GM19099 (cell line): ENCODE measurements at regions not wholly inside any gene's neighbourhood (a gene's known extent, or its start where the extent isn't known, plus 50 kb on each side); places are given as distances from the start of the nearest gene placed in this dataset.

Source experiments
- POLR2A ChIP-seq: IDR thresholded peaks from 3 replicates; pipeline ENCODE4 v1.6.1; 2011; ENCODE audit warnings: low read depth; ENCODE audit not compliant: insufficient read length; ENCODE audit errors: extremely low read depth

GRCh38 chr7:67962863-67963262, 966.2 kb downstream of the TYW1 start:
- no peak for TF ChIP-seq POLR2A

- no peak for TF ChIP-seq POLR2A
Observed at GRCh38 chr7:67976490-67976889, 979.9 kb downstream of the TYW1 start.

DNA sequence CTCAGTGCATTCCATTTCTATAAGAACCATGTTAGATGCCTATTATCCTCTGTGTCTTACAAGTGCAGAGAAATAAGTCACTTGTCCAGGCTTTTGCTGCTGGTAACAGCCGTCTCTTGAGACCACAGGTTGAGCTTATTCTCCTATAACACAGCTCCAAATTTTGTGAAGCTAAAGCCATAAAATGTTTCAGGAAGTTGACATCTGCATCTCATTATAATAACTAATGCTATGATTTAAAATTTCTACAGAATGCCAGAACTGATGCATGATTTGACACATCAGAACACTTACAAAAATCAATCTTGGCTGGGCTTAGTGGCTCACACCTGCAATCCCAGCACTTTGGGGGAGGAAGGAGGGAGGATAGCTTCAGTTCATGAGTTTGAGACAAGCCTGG, 986.9 kb downstream of the TYW1 start:
- no peak for TF ChIP-seq POLR2A

DNA sequence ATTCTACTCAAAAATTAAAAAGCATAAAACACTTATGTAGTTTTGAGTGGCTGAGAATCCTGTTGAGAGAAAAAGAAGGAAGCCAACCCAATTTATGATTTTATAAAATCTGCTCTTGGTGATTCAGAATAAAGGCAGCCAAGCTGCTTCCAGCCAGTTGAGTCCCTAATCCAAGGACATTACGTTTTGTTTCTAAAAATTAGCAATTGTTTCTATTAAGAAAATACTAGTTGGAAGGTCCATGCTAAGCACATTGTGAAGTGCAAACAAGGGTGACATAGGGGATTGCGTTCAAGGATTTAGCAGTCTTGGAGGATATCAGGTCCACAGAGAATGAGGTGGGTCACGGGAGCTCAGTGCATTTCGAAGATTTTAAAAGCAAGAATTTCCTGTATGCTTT, 987.7 kb downstream of the TYW1 start:
- TF ChIP-seq POLR2A, result no peak

DNA sequence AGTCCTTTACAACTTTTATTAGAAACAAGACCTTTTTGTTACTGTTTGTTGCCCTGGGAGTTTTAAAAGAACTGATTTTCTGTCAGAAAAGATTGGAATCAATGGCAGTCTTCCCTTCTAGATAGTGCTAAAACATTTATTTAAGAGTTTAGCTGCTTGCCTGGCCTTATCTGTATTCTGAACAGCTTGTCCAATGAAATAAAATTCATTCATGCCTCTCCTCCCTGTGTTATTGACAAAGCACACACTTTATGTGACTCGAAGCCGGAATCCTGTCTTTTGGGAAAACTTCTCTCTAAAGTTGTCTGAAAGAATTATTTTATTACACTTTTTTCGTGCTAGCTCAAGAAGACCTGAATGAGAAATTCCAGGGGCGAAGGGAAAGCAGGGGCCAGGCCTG, 992.5 kb downstream of the TYW1 start:
- no peak for TF ChIP-seq POLR2A

DNA sequence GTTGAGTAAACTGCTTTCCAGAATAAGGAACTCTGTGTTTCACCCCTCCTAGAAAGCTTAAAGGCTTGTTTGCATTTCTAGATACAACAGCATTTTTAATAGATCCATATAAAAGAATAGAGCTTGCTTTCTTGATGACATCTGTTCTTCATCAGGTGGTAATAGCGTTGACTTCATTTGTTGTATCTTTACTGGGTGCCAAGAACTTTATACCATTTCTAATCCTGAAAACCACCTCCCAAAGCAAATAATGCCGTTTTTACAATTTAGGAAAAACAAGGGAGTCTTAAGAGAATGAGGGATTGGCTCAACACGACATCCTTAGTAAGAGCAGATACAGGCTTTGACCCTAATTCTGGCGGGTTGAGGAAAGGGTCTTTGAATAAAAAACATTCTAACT, 993.4 kb downstream of the TYW1 start:
- TF ChIP-seq POLR2A, result no peak

- TF ChIP-seq POLR2A, result no peak
Observed at GRCh38 chr7:67990716-67991115, 994.1 kb downstream of the TYW1 start.

DNA sequence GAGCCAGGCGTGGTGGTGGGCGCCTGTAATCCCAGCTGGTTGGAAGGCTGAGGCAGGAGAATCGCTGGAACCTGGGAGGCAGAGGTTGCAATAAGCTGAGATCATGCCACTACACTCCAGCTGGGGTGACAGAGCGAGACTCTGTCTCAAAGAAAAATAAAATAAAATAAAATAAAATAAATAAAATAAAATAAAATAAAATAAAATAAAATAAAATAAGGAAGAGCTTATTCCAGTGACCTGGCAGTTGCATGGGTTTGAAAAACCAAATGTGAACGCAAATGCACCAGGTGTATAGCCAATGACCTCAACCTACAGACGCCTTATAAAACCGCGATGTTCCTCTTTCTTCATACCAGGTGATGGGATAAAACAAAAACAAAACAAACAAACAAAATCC, 995.7 kb downstream of the TYW1 start:
- TF ChIP-seq POLR2A, result no peak

DNA sequence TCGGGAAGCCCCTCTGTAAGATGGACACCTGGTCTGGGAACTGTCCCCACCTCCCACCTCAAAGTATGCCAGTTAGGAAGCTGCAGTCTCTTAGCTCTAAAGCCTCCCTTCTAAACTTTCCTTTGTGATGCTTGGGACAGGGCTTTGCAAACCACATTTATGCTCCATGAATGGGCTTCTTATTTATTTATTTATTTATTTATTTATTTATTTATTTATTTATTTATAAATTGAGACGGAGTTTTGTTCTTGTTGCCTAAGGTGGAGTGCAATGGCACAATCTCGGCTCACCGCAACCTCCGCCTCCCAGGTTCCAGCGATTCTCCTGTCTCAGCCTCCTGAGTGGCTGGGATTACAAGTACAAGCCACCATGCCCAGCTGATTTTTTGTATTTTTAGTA, 1009.4 kb downstream of the TYW1 start:
- TF ChIP-seq POLR2A, result no peak

DNA sequence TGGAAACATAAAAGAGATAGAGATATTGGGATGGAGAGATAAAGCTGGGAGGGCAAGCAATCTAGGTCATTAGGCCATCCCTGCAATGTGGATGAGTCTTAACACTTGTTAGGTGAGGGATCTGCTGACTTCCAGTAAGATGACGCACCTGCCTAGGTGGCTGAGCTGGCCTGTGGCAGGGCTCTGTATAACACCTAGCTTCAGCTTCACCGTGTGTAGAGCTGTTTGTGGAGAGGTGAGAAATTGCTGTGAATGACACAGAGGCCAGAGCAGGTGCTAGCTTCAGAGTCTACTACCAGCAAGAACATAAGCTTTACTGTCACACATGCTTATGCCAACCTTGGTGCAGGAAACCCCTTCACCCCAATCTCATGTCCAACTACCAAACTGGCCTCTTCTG, 1010.0 kb downstream of the TYW1 start:
- TF ChIP-seq POLR2A, result no peak

- no peak for TF ChIP-seq POLR2A
Observed at GRCh38 chr7:68009716-68010115, 1013.1 kb downstream of the TYW1 start.

GRCh38 chr7:68014031-68014736, 1017.6 kb downstream of the TYW1 start:
- no peak for TF ChIP-seq POLR2A

- TF ChIP-seq POLR2A, result no peak
Observed at GRCh38 chr7:68015122-68015977, 1018.7 kb downstream of the TYW1 start.

DNA sequence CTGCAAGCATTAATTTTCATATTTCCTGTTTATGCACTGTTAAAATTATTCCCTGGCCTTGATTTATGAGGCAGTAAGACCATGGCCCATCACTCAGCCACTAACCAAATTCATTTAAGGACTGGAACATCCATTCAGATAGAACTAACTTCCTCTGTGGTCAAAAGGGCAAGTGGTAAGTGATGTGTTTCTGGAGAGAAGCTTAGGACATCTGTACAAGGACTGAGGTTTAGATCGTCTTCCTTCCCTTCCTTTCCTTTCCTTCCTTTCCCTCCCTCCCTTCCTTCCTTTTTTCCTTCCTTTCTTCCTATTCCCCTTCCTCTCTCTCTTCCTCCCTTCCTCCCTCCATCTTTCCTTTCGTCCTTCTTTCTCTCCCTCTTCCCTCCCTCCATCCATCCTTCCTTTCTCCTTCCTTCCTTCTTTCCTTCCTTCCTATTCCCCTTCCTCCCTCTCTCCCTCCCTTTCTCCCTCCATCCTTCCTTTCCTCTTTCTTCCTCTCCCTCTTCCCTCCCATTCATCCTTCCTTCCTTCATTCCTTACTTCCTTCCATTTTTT, 1019.4 kb downstream of the TYW1 start:
- no peak for TF ChIP-seq POLR2A

DNA sequence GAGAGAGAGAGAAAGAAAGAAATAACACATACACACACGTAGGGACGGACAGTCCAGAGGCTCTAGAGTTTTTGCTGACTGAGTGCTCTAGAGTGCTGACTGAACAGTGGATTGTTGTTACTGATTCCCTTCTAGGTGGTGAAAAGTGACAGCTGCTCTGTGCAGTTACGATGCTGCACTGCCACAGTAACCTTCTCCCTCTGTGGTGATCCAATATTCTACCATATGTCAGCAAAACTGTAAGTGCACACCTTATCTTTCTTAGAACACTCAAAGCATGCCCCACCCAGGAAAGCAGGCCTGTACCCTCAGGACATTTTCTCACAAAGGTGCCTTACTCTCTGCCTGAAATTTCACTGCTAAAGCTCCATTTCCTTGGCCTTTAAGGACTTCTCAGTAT, 1023.5 kb downstream of the TYW1 start:
- no peak for TF ChIP-seq POLR2A

- no peak for TF ChIP-seq POLR2A
Observed at GRCh38 chr7:68025369-68025768, 1028.7 kb downstream of the TYW1 start.
